ENCODE measurements at regions not wholly inside any gene's neighbourhood (a gene's known extent, or its start where the extent isn't known, plus 50 kb on each side); places are given as distances from the start of the nearest gene placed in this dataset.

DNA sequence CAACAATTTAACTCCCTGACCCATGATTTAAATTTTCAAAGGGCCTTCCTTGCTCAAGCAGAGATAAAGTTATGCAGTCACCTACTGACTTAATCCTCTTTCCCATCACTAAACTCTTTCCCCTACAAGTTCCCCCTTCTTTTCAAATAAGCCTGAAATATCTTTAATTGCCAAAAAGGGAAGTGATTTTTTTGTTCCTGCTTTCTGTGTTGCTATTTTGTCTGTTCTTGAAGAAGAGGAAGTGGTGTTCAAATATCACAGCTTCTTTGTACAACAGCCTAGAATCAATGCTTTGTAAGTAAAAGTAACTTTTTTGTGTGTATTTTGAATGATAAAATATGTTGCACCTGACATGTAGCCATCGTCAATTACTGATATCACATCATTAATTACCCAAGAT, 595.9 kb downstream of the CENPC start:
- TF ChIP-seq FOXM1 (IDR thresholded peaks at IDR 0.05; ENCODE audit: borderline replicate concordance, low read depth) (no peak), NFIC (IDR thresholded peaks at IDR 0.05) (no peak), CEBPB (IDR thresholded peaks at IDR 0.05) (no peak), TCF12 (IDR thresholded peaks at IDR 0.05; ENCODE audit: low read depth) (no peak)

- TF ChIP-seq NFIC (IDR thresholded peaks at IDR 0.05) = no peak
- TF ChIP-seq EGR1 (IDR thresholded peaks at IDR 0.05) = no peak
- no peak for TF ChIP-seq CEBPB (IDR thresholded peaks at IDR 0.05)
- TF ChIP-seq TCF12 (IDR thresholded peaks at IDR 0.05; ENCODE audit: low read depth) = no peak
- TF ChIP-seq TAF1 (IDR thresholded peaks at IDR 0.05; ENCODE audit: low read depth) = no peak
- no peak for TF ChIP-seq YY1 (IDR thresholded peaks at IDR 0.05; ENCODE audit: low read depth)
- TF ChIP-seq ZBTB7A (IDR thresholded peaks at IDR 0.05; ENCODE audit: low read depth) = no peak
- TF ChIP-seq MAX (IDR thresholded peaks at IDR 0.05) = no peak
- no peak for TF ChIP-seq TEAD4 (IDR thresholded peaks at IDR 0.05)
- no peak for TF ChIP-seq EP300 (IDR thresholded peaks at IDR 0.05; ENCODE audit: borderline replicate concordance)
- TF ChIP-seq FOXM1 (IDR thresholded peaks at IDR 0.05; ENCODE audit: borderline replicate concordance, low read depth) = no peak
- TF ChIP-seq, protein P1, sequence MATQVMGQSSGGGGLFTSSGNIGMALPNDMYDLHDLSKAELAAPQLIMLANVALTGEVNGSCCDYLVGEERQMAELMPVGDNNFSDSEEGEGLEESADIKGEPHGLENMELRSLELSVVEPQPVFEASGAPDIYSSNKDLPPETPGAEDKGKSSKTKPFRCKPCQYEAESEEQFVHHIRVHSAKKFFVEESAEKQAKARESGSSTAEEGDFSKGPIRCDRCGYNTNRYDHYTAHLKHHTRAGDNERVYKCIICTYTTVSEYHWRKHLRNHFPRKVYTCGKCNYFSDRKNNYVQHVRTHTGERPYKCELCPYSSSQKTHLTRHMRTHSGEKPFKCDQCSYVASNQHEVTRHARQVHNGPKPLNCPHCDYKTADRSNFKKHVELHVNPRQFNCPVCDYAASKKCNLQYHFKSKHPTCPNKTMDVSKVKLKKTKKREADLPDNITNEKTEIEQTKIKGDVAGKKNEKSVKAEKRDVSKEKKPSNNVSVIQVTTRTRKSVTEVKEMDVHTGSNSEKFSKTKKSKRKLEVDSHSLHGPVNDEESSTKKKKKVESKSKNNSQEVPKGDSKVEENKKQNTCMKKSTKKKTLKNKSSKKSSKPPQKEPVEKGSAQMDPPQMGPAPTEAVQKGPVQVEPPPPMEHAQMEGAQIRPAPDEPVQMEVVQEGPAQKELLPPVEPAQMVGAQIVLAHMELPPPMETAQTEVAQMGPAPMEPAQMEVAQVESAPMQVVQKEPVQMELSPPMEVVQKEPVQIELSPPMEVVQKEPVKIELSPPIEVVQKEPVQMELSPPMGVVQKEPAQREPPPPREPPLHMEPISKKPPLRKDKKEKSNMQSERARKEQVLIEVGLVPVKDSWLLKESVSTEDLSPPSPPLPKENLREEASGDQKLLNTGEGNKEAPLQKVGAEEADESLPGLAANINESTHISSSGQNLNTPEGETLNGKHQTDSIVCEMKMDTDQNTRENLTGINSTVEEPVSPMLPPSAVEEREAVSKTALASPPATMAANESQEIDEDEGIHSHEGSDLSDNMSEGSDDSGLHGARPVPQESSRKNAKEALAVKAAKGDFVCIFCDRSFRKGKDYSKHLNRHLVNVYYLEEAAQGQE (IDR thresholded peaks at IDR 0.05; ENCODE audit: low read depth) = no peak
Observed at GRCh38 chr4:66946761-66947160, 598.5 kb downstream of the CENPC start.

DNA sequence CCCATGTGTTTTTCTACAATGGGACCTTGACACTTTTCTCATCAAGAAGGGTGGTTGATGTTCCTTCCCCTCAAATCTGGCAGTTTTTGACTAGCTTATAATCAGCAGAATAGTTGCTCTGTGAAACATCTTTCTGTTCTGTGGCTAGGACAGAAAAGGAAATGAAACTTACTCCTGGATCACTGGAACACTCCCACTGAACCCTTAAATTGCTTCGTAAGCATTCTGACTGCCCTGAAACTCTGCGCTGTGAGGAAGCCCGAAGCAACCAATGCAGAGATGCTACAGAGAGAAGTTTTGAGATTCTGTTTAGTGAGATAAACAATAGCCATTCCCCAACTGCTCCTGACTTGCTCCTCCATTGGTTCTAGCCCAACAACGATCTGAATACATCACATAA, 602.2 kb downstream of the CENPC start:
- TF ChIP-seq YY1 (IDR thresholded peaks at IDR 0.05; ENCODE audit: low read depth) (no peak), EP300 (IDR thresholded peaks at IDR 0.05; ENCODE audit: borderline replicate concordance) (no peak), CEBPB (IDR thresholded peaks at IDR 0.05) (no peak), EGR1 (IDR thresholded peaks at IDR 0.05) (no peak), CREB1 (IDR thresholded peaks at IDR 0.05; ENCODE audit: low read depth) (no peak), ZBTB7A (IDR thresholded peaks at IDR 0.05; ENCODE audit: low read depth) (no peak), FOXM1 (IDR thresholded peaks at IDR 0.05; ENCODE audit: borderline replicate concordance, low read depth) (no peak), MAX (IDR thresholded peaks at IDR 0.05) (no peak), TCF12 (IDR thresholded peaks at IDR 0.05; ENCODE audit: low read depth) (no peak), TEAD4 (IDR thresholded peaks at IDR 0.05) (no peak), TAF1 (IDR thresholded peaks at IDR 0.05; ENCODE audit: low read depth) (no peak), NFIC (IDR thresholded peaks at IDR 0.05) (no peak), RAD21 (IDR thresholded peaks at IDR 0.05; ENCODE audit: low read depth) (no peak)
- TF ChIP-seq, protein P1 (IDR thresholded peaks at IDR 0.05; ENCODE audit: low read depth) = no peak
- TF ChIP-seq, protein P2, sequence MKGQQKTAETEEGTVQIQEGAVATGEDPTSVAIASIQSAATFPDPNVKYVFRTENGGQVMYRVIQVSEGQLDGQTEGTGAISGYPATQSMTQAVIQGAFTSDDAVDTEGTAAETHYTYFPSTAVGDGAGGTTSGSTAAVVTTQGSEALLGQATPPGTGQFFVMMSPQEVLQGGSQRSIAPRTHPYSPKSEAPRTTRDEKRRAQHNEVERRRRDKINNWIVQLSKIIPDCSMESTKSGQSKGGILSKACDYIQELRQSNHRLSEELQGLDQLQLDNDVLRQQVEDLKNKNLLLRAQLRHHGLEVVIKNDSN (IDR thresholded peaks at IDR 0.05) = no peak

DNA sequence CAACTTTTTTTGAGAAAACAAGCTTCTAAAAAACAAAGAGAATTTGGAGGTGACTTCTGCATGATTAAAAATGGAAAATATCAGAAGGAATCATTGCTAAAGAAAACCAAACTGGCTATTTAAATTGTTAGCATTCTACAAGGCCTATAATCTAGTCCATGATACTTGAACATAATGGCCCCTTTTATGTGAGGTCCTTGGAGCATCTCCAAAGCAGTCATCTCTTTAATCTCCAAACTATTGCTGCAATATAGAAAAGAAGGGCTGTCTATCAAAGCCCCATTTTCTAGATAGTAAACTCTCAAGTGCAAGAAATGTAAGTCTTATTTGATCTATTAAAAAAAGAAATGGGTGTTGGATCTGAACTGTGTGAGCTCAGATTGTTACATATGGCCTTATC, 615.1 kb downstream of the CENPC start:
- TF ChIP-seq NFIC (IDR thresholded peaks at IDR 0.05) (no peak), TEAD4 (IDR thresholded peaks at IDR 0.05) (no peak), CREB1 (IDR thresholded peaks at IDR 0.05; ENCODE audit: low read depth) (no peak), EP300 (IDR thresholded peaks at IDR 0.05; ENCODE audit: borderline replicate concordance) (no peak), YY1 (IDR thresholded peaks at IDR 0.05; ENCODE audit: low read depth) (no peak), ZBTB7A (IDR thresholded peaks at IDR 0.05; ENCODE audit: low read depth) (no peak), CEBPB (IDR thresholded peaks at IDR 0.05) (no peak), MAX (IDR thresholded peaks at IDR 0.05) (no peak), FOXM1 (IDR thresholded peaks at IDR 0.05; ENCODE audit: borderline replicate concordance, low read depth) (no peak), TAF1 (IDR thresholded peaks at IDR 0.05; ENCODE audit: low read depth) (no peak), RAD21 (IDR thresholded peaks at IDR 0.05; ENCODE audit: low read depth) (no peak), EGR1 (IDR thresholded peaks at IDR 0.05) (no peak), TCF12 (IDR thresholded peaks at IDR 0.05; ENCODE audit: low read depth) (no peak)
- TF ChIP-seq, protein P1 (IDR thresholded peaks at IDR 0.05; ENCODE audit: low read depth) = no peak
- TF ChIP-seq, protein P2 (IDR thresholded peaks at IDR 0.05) = no peak
